K562 (cell line): ENCODE measurements at regions not wholly inside any gene's neighbourhood (a gene's known extent, or its start where the extent isn't known, plus 50 kb on each side); places are given as distances from the start of the nearest gene placed in this dataset.

Experiments
- ATAC-seq: fragments of 200-7000 bp; cut with Tn5 transposase; 3 replicates; pipeline ENCODE4 v1.9.1; 2020; ENCODE audit warnings: moderate library complexity
- BruUV-seq: library from RNA; stranded (reverse); fragments of 400-500 nt; replicated peaks from 2 replicates; lab custom pipeline; 2021; lab: Mats Ljungman, UMichigan
- CTCF ChIA-PET: fragments of 300-600 bp; formaldehyde crosslinking; extraction: SDS; loops from one replicate; lab custom pipeline; 2021; ENCODE audit warnings: low intra/inter-chr PET ratio; lab: Yijun Ruan, JAX
- POLR2A ChIA-PET: fragments of 300-600, 350-650 bp; sonication (Branson Sonifier 250); formaldehyde crosslinking; extraction: SDS; loops from one replicate; lab custom pipeline; 2021; ENCODE audit warnings: antibody characterized with exemption, inconsistent platforms; lab: Yijun Ruan, JAX
- DNase-seq, 4 experiments: peaks; one replicate each; pipeline versions ENCODE4 v3.0.0 to v3.0.0-alpha.2; 2011 to 2018; ENCODE audit warnings: low spot score in 3 of 4, mixed read lengths in 3 of 4; ENCODE audit errors: extremely low read depth in 1 of 4
- FAIRE-seq: peaks from 2 replicates; lab custom pipeline; 2011; peaks lifted over from hg19 to GRCh38; lab: Jason Lieb, UNC
- H2AFZ ChIP-seq: 2 replicates; pipeline ENCODE4 v1.6.0; 2011; ENCODE audit warnings: low read depth, low read length, control low read depth, inconsistent platforms
- H3K27ac ChIP-seq: fragments of 200-600 bp; 3 replicates; pipeline ENCODE4 v1.8.0; 2011; ENCODE audit warnings: low read depth, mild to moderate bottlenecking, control low read depth, inconsistent platforms, low read length, moderate library complexity, mixed read lengths; ENCODE audit errors: extremely low read depth
- H3K27me3 ChIP-seq, 2 experiments: fragments of 300-600 bp in 1 of 2; 2 replicates in 1 of 2; 3 replicates in 1 of 2; pipeline versions ENCODE4 v1.6.0 to v1.8.0; 2011; ENCODE audit warnings: inconsistent platforms in 2 of 2, low read length in 2 of 2, mild to moderate bottlenecking in 1 of 2, mixed read lengths in 1 of 2, moderate library complexity in 1 of 2; ENCODE audit not compliant: control insufficient read depth in 2 of 2, insufficient read depth in 2 of 2
- H3K36me3 ChIP-seq: fragments of 300-600 bp; 3 replicates; pipeline ENCODE4 v1.8.0; 2011; ENCODE audit warnings: mild to moderate bottlenecking, low read length, inconsistent platforms; ENCODE audit not compliant: control insufficient read depth, insufficient read depth
- H3K4me1 ChIP-seq, 2 experiments: fragments of 200-600 bp in 1 of 2; replicated peaks in 1 of 2; 2 replicates in 1 of 2; 3 replicates in 1 of 2; pipeline versions ENCODE4 v1.5.1 to v1.8.0; 2011; ENCODE audit warnings: inconsistent platforms in 2 of 2, low read length in 2 of 2, mild to moderate bottlenecking in 1 of 2, mixed read lengths in 1 of 2, moderate library complexity in 1 of 2; ENCODE audit not compliant: control insufficient read depth in 2 of 2, insufficient read depth in 2 of 2
- H3K4me2 ChIP-seq: 2 replicates; pipeline ENCODE4 v1.6.1; 2011; ENCODE audit warnings: low read length, control low read depth, inconsistent platforms, mixed read lengths; ENCODE audit not compliant: insufficient read depth
- H3K4me3 ChIP-seq: fragments of 200-600 bp; sonication (generic), shearing (Covaris generic); 2 replicates; pipeline ENCODE4 v1.5.1; 2016; ENCODE audit warnings: control low read depth, inconsistent platforms
- H3K79me2 ChIP-seq: fragments of 200-600 bp; 3 replicates; pipeline ENCODE4 v1.8.0; 2011; ENCODE audit warnings: low read length, inconsistent platforms; ENCODE audit not compliant: control insufficient read depth, insufficient read depth
- H3K9ac ChIP-seq, 2 experiments: 2 replicates each; pipeline versions ENCODE4 v1.6.0 to v1.6.1; 2011; ENCODE audit warnings: low read depth in 2 of 2, low read length in 2 of 2, control low read depth in 1 of 2, inconsistent platforms in 1 of 2, mild to moderate bottlenecking in 1 of 2, mixed read lengths in 1 of 2; ENCODE audit not compliant: insufficient read depth in 1 of 2
- H3K9me1 ChIP-seq: one replicate; pipeline ENCODE4 v1.6.0; 2011; ENCODE audit warnings: inconsistent platforms, mild to moderate bottlenecking, low read length, moderate library complexity; ENCODE audit not compliant: control insufficient read depth, insufficient read depth
- H3K9me3 ChIP-seq: replicated peaks from 2 replicates; pipeline ENCODE4 v1.5.1; 2011; ENCODE audit warnings: low read depth, low read length, inconsistent platforms; ENCODE audit not compliant: control insufficient read depth, insufficient read depth
- H4K20me1 ChIP-seq: replicated peaks from 2 replicates; pipeline ENCODE4 v1.6.1; 2011; ENCODE audit warnings: low read length, inconsistent platforms, mixed read lengths; ENCODE audit not compliant: control insufficient read depth, insufficient read depth
- MXI1 ChIP-seq: IDR thresholded peaks from 2 replicates; pipeline ENCODE4 v1.6.1; 2011; ENCODE audit warnings: low read depth, mild to moderate bottlenecking, improper control_type of control experiment, low read length
- PHF8 ChIP-seq: fragments of 200-600 bp; sonication (generic); IDR thresholded peaks from 2 replicates; pipeline ENCODE4 v1.6.1; 2012; ENCODE audit warnings: mixed run types, mild to moderate bottlenecking, inconsistent platforms, low read length, moderate library complexity, borderline replicate concordance
- PHTF2 ChIP-seq: fragments of 250-450 bp; sonication (Bioruptor Pico); IDR thresholded peaks from 2 replicates; pipeline ENCODE4 v1.5.0; 2021; ENCODE audit warnings: mild to moderate bottlenecking
- PRMT5 ChIP-seq: sonication (generic); formaldehyde crosslinking; IDR thresholded peaks from 2 replicates; pipeline ENCODE4 v1.5.0; 2020; ENCODE audit warnings: missing genetic modification reagents
- PYGO2 ChIP-seq: fragments of 450-650 bp; IDR thresholded peaks from 2 replicates; pipeline ENCODE4 v1.6.1; 2016; ENCODE audit warnings: mild to moderate bottlenecking, missing genetic modification characterization, moderate library complexity, missing compliant biosample characterization
- RNF219 ChIP-seq: fragments of 250-450 bp; sonication (Bioruptor Pico); IDR thresholded peaks from 2 replicates; pipeline ENCODE4 v1.5.0; 2022; ENCODE audit warnings: mild to moderate bottlenecking
- ZKSCAN8 ChIP-seq: fragments of 200-800 bp; sonication (Bioruptor generic); IDR thresholded peaks from 2 replicates; pipeline ENCODE4 v1.6.1; 2016; ENCODE audit warnings: missing genetic modification characterization, missing compliant biosample characterization
- WGBS: fragments of 100-300 bp; shearing (Covaris generic); methylation state at CpG from one replicate; pipeline ENCODE4 v1.1.6; 2016; ENCODE audit warnings: low coverage, mixed read lengths; ENCODE audit not compliant: insufficient coverage; ENCODE audit errors: missing lambda C conversion rate; 5-methylcytosine and 5-hydroxymethylcytosine counted together
- in situ Hi-C: fragments of 300-500 bp; cut with MboI; formaldehyde crosslinking; loops from 4 replicates; pipeline ENCODE4 v1.15.0; 2018; ENCODE audit warnings: inconsistent platforms, mixed read lengths
- intact Hi-C: fragments of 100-400 bp; cut with micrococcal nuclease; formaldehyde crosslinking; loops from 2 replicates; pipeline ENCODE4 v1.14.2; 2022

DNA sequence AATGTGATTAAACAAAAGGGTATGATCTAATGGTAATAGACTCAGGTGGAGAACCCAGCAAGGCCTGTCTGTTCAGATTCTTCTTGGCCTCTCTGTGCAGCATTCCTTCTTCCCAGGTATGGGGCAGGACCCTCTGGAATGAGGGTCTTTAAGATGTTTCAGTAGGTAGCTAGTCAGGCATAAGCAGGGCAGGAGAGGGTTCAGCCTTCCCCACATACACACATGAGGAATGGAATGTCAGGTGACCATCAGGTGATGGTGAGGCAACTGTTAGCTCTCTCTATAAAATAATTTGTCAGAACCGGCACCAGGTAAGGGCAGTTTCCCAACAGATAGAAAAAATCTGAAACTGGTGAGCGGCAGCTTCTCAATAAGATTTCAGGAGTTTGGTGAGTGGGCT is 222.3 kb upstream of the PHYHIPL start:
- Histone ChIP-seq H4K20me1 (no peaks in the 10 kb centered on the region), H3K9ac (no peak overlapping the region), H3K36me3 (no peaks in the 10 kb centered on the region), H3K27ac (no peak overlapping the region), H3K27me3 (no peaks in the 10 kb centered on the region), H3K79me2 (no peaks in the 10 kb centered on the region), H3K9me1 (no peaks in the 10 kb centered on the region), H3K4me3 (no peak overlapping the region), H2AFZ (no peak overlapping the region), H3K4me1 (no peaks in the 10 kb centered on the region)
- ChIA-PET CTCF (no interaction called here), POLR2A (no interaction called here)
- FAIRE-seq = no peak
- no TSS peak for BruUV-seq
- intact Hi-C loops = no loop called here
- in situ Hi-C loops = loop anchor here (25.0 kb wide), 1 partner anchor 858 kb away; no protein-coding TSS in a partner anchor
- 6% methylated on average over 2 of the region's 2 CpGs for WGBS
- no peak for DNase-seq
- no peak for TF ChIP-seq MXI1
- TF ChIP-seq PRMT5 = no peak
- no peak for TF ChIP-seq PHTF2 (CRISPR knock-in tag)
- no peak for TF ChIP-seq PYGO2
- TF ChIP-seq ZKSCAN8 (CRISPR knock-in tag) = no peak
- no peak for TF ChIP-seq PHF8
- no peak for TF ChIP-seq RNF219 (CRISPR knock-in tag)
- TF ChIP-seq, all 486 proteins: peak for 0
- ATAC-seq = no peak
- H3K4me2 ChIP-seq = no peak overlapping the region
- H3K9me3 ChIP-seq = no peaks in the 10 kb centered on the region
